ENCODE measurements at regions not wholly inside any gene's neighbourhood (a gene's known extent, or its start where the extent isn't known, plus 50 kb on each side); places are given as distances from the start of the nearest gene placed in this dataset.

- TF ChIP-seq CTCF (conservative IDR thresholded peaks at IDR 0.05) (no peak), EZH2 (IDR thresholded peaks at IDR 0.05; ENCODE audit: low read depth) (no peak)
Measured at GRCh38 chr5:121156565-121156964, 692.5 kb downstream of the PRR16 start.
